C4-2B (cell line): ENCODE measurements at regions not wholly inside any gene's neighbourhood (a gene's known extent, or its start where the extent isn't known, plus 50 kb on each side); places are given as distances from the start of the nearest gene placed in this dataset.

Experiments used
- H3K27ac ChIP-seq: fragments of 450-650 bp; 2 replicates; pipeline ENCODE4 v1.5.1; 2017
- CTCF ChIP-seq: fragments of 450-650 bp; conservative IDR thresholded peaks from 2 replicates; pipeline ENCODE4 v1.5.1; 2017; ENCODE audit warnings: mild to moderate bottlenecking
- ZFX ChIP-seq: fragments of 450-650 bp; IDR thresholded peaks from 2 replicates; pipeline ENCODE4 v1.6.1; 2017

GRCh38 chr11:104484804-104485554 lies 321.0 kb upstream of the PDGFD start:
- TF ChIP-seq ZFX, result no peak
- no peak for TF ChIP-seq CTCF
- no peak overlapping the region for H3K27ac ChIP-seq

- H3K27ac ChIP-seq, result no peak overlapping the region
- TF ChIP-seq CTCF, result no peak
- TF ChIP-seq ZFX, result no peak
These were observed 313.0 kb upstream of the PDGFD start for GRCh38 chr11:104476898-104477297.

- no peak for TF ChIP-seq CTCF
- no peak for TF ChIP-seq ZFX
- no peak overlapping the region for H3K27ac ChIP-seq
These were observed 312.5 kb upstream of the PDGFD start for GRCh38 chr11:104476454-104476853.

GRCh38 chr11:104467404-104467803 lies 303.5 kb upstream of the PDGFD start:
- TF ChIP-seq ZFX (no peak), CTCF (no peak)

GRCh38 chr11:104465321-104465720 lies 301.4 kb upstream of the PDGFD start:
- H3K27ac ChIP-seq, result no peak overlapping the region
- no peak for TF ChIP-seq ZFX
- no peak for TF ChIP-seq CTCF

More at GRCh38 chr11:104467404-104467803, 303.5 kb upstream of the PDGFD start:
- H3K27ac ChIP-seq, result no peak overlapping the region

GRCh38 chr11:104464691-104465090 lies 300.7 kb upstream of the PDGFD start:
- TF ChIP-seq ZFX (no peak), CTCF (no peak)
- no peak overlapping the region for H3K27ac ChIP-seq

GRCh38 chr11:104462341-104462740 lies 298.4 kb upstream of the PDGFD start:
- no peak overlapping the region for H3K27ac ChIP-seq
- TF ChIP-seq ZFX, result no peak
- no peak for TF ChIP-seq CTCF
